ENCODE measurements at regions not wholly inside any gene's neighbourhood (a gene's known extent, or its start where the extent isn't known, plus 50 kb on each side); places are given as distances from the start of the nearest gene placed in this dataset.
"Not testable (repeated sequence)": the region's sequence is repeated elsewhere in the genome, so short reads cannot be mapped to it uniquely, and the experiment has no call there.

DNA sequence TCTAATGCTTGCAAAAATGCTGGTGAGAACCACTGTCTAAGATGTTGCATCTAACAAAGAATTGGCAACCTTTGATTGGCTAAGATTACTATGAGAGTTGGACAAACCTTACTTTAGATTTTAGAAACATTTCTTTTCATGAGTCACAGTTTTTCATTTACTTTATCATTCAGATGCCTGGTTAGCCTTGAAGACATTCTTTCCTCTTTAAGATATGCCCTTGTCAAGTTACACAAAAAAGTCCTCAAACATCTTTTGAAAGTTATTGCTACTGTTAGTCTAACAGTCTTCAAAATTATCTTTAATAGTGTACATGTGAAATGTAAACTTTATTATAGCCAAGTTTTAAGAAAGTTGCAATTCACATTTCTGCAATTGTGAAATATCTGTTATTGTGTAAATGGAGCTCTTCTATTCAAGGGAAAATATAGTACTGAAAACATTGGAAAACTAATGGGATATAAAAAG, 276.3 kb downstream of the RND3 start:
- DNase-seq, result no peak
- Histone ChIP-seq H3K36me3 (no peaks in the 10 kb centered on the region), H3K4me3 (no peak overlapping the region), H3K4me1 (no peaks in the 10 kb centered on the region), H3K27ac (no peak overlapping the region), H3K27me3 (replicated peaks in 1 of 7) (no peaks in the 10 kb centered on the region), H3K9me3 (no peaks in the 10 kb centered on the region)
- intact Hi-C loops (cut with DNase I; ENCODE audit: low total_unique reads), result no loop called here
- TF ChIP-seq, protein P1, sequence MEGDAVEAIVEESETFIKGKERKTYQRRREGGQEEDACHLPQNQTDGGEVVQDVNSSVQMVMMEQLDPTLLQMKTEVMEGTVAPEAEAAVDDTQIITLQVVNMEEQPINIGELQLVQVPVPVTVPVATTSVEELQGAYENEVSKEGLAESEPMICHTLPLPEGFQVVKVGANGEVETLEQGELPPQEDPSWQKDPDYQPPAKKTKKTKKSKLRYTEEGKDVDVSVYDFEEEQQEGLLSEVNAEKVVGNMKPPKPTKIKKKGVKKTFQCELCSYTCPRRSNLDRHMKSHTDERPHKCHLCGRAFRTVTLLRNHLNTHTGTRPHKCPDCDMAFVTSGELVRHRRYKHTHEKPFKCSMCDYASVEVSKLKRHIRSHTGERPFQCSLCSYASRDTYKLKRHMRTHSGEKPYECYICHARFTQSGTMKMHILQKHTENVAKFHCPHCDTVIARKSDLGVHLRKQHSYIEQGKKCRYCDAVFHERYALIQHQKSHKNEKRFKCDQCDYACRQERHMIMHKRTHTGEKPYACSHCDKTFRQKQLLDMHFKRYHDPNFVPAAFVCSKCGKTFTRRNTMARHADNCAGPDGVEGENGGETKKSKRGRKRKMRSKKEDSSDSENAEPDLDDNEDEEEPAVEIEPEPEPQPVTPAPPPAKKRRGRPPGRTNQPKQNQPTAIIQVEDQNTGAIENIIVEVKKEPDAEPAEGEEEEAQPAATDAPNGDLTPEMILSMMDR (IDR thresholded peaks at IDR 0.05 in 8 of 11, conservative IDR thresholded peaks at IDR 0.05 in 3 of 11), result no peak
- TF ChIP-seq POLR2AphosphoS5 (IDR thresholded peaks at IDR 0.05), result no peak
- TF ChIP-seq POLR2A (IDR thresholded peaks at IDR 0.05), result no peak

DNA sequence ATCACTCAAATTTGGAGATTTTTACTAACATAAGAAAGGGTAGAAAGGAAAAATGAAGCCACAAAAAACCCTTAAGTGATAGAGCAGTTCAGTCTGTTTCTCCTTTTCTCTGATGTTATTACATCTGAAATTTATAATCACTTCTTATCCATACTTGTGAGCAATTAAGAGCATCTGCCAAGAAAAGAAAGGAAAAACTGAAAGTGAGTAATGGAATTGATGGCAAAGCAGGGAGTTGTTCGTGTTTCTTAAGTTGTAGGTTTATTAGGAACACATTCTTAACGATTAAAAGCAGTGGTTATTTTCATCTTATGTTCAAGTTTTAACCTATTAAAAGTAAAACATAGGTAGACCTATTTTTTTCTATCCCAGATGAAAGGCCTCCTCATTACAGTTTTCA, 277.7 kb downstream of the RND3 start:
- Histone ChIP-seq H3K36me3 (no peaks in the 10 kb centered on the region), H3K4me3 (no peak overlapping the region), H3K27ac (no peak overlapping the region), H3K27me3 (replicated peaks in 1 of 7) (no peaks in the 10 kb centered on the region), H3K9me3 (no peaks in the 10 kb centered on the region), H3K4me1 (no peaks in the 10 kb centered on the region)
- DNase-seq, result no peak
- no peak for TF ChIP-seq POLR2A (IDR thresholded peaks at IDR 0.05)
- TF ChIP-seq POLR2AphosphoS5 (IDR thresholded peaks at IDR 0.05), result no peak
- TF ChIP-seq, protein P1 (IDR thresholded peaks at IDR 0.05 in 8 of 11, conservative IDR thresholded peaks at IDR 0.05 in 3 of 11), result no peak
- intact Hi-C loops (cut with DNase I; ENCODE audit: low total_unique reads), result no loop called here
- WGBS, 5 donors, result 62 to 77% (median 68%) methylated on average over 2 of the region's 2 CpGs

DNA sequence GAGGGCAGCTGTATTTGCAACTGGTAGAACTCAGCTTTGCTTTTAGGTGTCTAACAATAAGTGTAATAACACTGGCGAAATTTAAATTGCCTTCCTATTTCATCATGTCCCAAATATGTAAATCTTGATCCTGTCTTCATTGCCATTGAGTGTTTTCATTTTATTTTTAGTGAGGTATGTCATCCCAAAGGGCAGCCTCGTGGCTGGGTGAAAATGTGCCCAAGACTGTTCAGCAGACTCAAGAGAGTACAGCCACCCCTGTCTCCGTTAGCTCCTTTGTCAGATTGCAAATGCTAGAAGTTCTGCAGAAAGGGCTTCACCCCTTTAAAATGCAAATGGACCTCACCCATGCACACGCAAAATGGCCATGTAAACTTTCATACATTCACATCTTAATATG, 278.8 kb downstream of the RND3 start:
- intact Hi-C loops (cut with DNase I; ENCODE audit: low total_unique reads), result no loop called here
- no peak for DNase-seq
- H3K27me3 ChIP-seq (replicated peaks in 1 of 7), result no peaks in the 10 kb centered on the region
- no peaks in the 10 kb centered on the region for H3K9me3 ChIP-seq
- H3K4me3 ChIP-seq, result no peak overlapping the region
- no peaks in the 10 kb centered on the region for H3K4me1 ChIP-seq
- H3K36me3 ChIP-seq, result no peaks in the 10 kb centered on the region
- TF ChIP-seq, protein P1 (IDR thresholded peaks at IDR 0.05 in 8 of 11, conservative IDR thresholded peaks at IDR 0.05 in 3 of 11), result no peak
- no peak for TF ChIP-seq POLR2AphosphoS5 (IDR thresholded peaks at IDR 0.05)
- TF ChIP-seq POLR2A (IDR thresholded peaks at IDR 0.05), result no peak
- H3K27ac ChIP-seq, result no peak overlapping the region
- 62 to 79% (median 75%) methylated on average over 4 of the region's 4 CpGs for WGBS, 5 donors

DNA sequence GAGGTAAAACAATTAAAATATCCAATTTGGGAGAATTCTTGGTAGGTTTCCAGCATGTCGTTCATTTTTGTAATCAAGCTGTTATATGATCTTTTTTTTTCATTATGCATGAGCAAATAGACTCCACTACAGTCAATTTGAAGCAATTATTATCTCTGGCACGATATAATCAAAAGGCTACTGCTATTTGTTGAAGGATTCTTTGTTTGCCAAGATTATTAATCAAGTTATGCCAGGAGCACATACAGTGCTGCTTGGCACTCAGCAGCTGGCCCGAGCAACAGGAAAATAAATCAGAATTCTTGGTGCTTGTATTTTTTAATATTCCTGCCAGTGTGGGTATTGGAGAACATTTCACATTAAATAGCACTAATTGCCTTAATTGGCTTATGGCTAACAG, 279.5 kb downstream of the RND3 start:
- no peak for TF ChIP-seq POLR2A (IDR thresholded peaks at IDR 0.05)
- intact Hi-C loops (cut with DNase I; ENCODE audit: low total_unique reads), result no loop called here
- Histone ChIP-seq H3K9me3 (no peaks in the 10 kb centered on the region), H3K4me1 (no peaks in the 10 kb centered on the region), H3K27me3 (replicated peaks in 1 of 7) (no peaks in the 10 kb centered on the region), H3K4me3 (no peak overlapping the region), H3K36me3 (no peaks in the 10 kb centered on the region), H3K27ac (no peak overlapping the region)
- 63 to 72% (median 68%) methylated on average over 3 of the region's 3 CpGs for WGBS, 5 donors
- DNase-seq, result no peak

DNA sequence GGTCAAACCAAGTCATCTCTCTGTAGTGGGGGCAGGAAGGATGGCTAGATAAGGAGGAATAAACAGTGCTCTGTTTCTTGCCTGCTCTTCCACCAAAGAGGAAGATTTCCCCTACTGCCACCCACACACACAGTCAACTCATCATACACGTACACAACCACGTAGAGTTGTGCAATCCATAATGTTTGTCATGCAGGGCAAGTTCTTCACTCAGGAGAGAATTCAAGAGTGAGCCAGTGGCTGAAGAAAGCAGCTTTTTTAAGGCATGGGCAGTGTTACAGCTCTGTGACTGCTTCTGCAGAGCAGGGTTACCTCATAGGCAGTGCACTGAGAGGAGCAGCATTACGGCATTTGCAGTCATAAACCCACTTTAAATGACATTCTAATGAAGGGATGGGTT, 283.0 kb downstream of the RND3 start:
- Histone ChIP-seq H3K4me1 (no peaks in the 10 kb centered on the region), H3K27ac (no peak overlapping the region), H3K4me3 (no peak overlapping the region), H3K36me3 (no peaks in the 10 kb centered on the region), H3K9me3 (no peaks in the 10 kb centered on the region), H3K27me3 (replicated peaks in 1 of 7) (no peaks in the 10 kb centered on the region)
- WGBS, 5 donors, result 64 to 81% (median 78%) methylated on average over 3 of the region's 3 CpGs
- DNase-seq, result no peak
- no peak for TF ChIP-seq POLR2A (IDR thresholded peaks at IDR 0.05)
- TF ChIP-seq POLR2AphosphoS5 (IDR thresholded peaks at IDR 0.05), result no peak
- TF ChIP-seq, protein P1 (IDR thresholded peaks at IDR 0.05 in 8 of 11, conservative IDR thresholded peaks at IDR 0.05 in 3 of 11), result no peak
- intact Hi-C loops (cut with DNase I; ENCODE audit: low total_unique reads), result no loop called here

DNA sequence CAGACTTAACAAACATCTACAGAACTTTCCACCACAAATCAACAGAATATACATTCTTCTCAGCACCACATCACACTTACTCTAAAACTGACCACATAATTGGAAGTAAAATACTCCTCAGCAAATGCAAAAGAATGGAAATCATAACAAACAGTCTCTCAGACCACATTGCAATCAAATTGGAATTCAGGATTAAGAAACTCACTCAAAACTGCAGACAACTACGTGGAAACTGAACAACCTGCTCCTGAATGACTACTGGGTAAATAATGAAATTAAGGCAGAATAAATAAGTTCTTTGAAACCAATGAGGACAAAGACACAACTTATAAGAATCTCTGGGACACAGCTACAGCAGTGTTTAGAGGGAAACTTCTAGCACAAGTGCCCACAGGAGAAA, 292.7 kb downstream of the RND3 start:
- intact Hi-C loops (cut with DNase I; ENCODE audit: low total_unique reads); H3K27me3 ChIP-seq (replicated peaks in 1 of 7); H3K4me1 ChIP-seq; H3K4me3 ChIP-seq; H3K27ac ChIP-seq; DNase-seq; H3K36me3 ChIP-seq: not testable (repeated sequence)
- H3K9me3 ChIP-seq, result peaks cover 0 to 13% (median 2%) of the 10 kb centered on the region in 8 donors
- 62 to 89% (median 83%) methylated on average over 1 of the region's 1 CpG for WGBS, 5 donors

All from spleen (tissue), 11 donors.